Calu3 (cell line): ENCODE measurements at regions not wholly inside any gene's neighbourhood (a gene's known extent, or its start where the extent isn't known, plus 50 kb on each side); places are given as distances from the start of the nearest gene placed in this dataset.

Source experiments
- BruUV-seq: library from RNA; stranded (reverse); fragments of 400-500 nt; replicated peaks from 2 replicates; lab custom pipeline; 2021; lab: Mats Ljungman, UMichigan
- CTCF ChIA-PET: fragments of 300-600 bp; sonication (Branson Sonifier 250); formaldehyde crosslinking; loops from one replicate; lab custom pipeline; 2022; ENCODE audit warnings: antibody characterized with exemption; lab: Charles Lee
- DNase-seq: peaks from one replicate; pipeline ENCODE4 v3.0.0; 2022
- H3K27ac Mint-ChIP-seq: one replicate; pipeline ENCODE4 v1.8.0; 2022; ENCODE audit warnings: mixed read lengths; ENCODE audit not compliant: unreplicated experiment
- H3K27me3 Mint-ChIP-seq: one replicate; pipeline ENCODE4 v1.8.0; 2022; ENCODE audit warnings: mixed read lengths; ENCODE audit not compliant: unreplicated experiment
- H3K36me3 Mint-ChIP-seq: one replicate; pipeline ENCODE4 v1.8.0; 2022; ENCODE audit warnings: mild to moderate bottlenecking, moderate library complexity, mixed read lengths; ENCODE audit not compliant: insufficient read depth, unreplicated experiment
- H3K4me1 Mint-ChIP-seq: one replicate; pipeline ENCODE4 v1.8.0; 2022; ENCODE audit warnings: mild to moderate bottlenecking, low read depth, mixed read lengths; ENCODE audit not compliant: unreplicated experiment
- H3K4me3 Mint-ChIP-seq: one replicate; pipeline ENCODE4 v1.8.0; 2022; ENCODE audit warnings: mild to moderate bottlenecking, low read depth, moderate library complexity, mixed read lengths; ENCODE audit not compliant: unreplicated experiment
- H3K9me3 Mint-ChIP-seq: one replicate; pipeline ENCODE4 v1.8.0; 2022; ENCODE audit warnings: low read depth, mixed read lengths; ENCODE audit not compliant: unreplicated experiment
- CTCF ChIP-seq: fragments of 200-600 bp; IDR thresholded peaks from one replicate; pipeline ENCODE4 v1.8.0; 2022; ENCODE audit warnings: antibody characterized with exemption; ENCODE audit not compliant: unreplicated experiment
- intact Hi-C: fragments of 100-400 bp; cut with micrococcal nuclease; formaldehyde crosslinking; loops from one replicate; pipeline ENCODE4 v1.10.0; 2022; ENCODE audit not compliant: unreplicated experiment

DNA sequence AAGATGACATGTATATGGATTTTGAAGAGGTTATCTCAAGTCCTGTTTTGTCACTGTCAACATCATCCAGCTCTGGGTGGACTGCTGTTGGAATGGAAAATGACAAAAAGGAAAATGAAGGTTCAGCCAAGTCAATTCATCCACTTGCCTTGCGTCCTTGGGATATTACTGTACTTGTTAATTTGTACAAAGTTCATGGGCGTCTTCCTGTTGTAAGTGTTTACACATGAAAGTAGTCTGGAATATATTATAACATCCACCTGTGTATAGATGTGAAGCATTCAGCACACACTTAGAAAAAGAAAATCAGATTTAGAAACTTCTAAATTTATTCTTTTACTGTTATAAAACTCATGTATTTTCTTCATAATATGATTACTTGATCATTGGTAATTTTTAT, 67.2 kb downstream of the BLTP1 start:
- H3K4me3 Mint-ChIP-seq: no peak overlapping the region
- no peak for TF ChIP-seq CTCF
- BruUV-seq: no TSS peak
- H3K27ac Mint-ChIP-seq: no peak overlapping the region
- DNase-seq: no peak
- no peaks in the 10 kb centered on the region for H3K36me3 Mint-ChIP-seq
- no peaks in the 10 kb centered on the region for H3K9me3 Mint-ChIP-seq
- intact Hi-C loops: no loop called here
- no peaks in the 10 kb centered on the region for H3K4me1 Mint-ChIP-seq
- CTCF ChIA-PET: no interaction called here
- H3K27me3 Mint-ChIP-seq: no peaks in the 10 kb centered on the region

GRCh38 chr4:122221322-122221721, 69.2 kb downstream of the BLTP1 start:
- H3K36me3 Mint-ChIP-seq: no peaks in the 10 kb centered on the region
- no peak for TF ChIP-seq CTCF
- CTCF ChIA-PET: no interaction called here
- no peaks in the 10 kb centered on the region for H3K4me1 Mint-ChIP-seq
- no peaks in the 10 kb centered on the region for H3K9me3 Mint-ChIP-seq
- no TSS peak for BruUV-seq
- no peak overlapping the region for H3K4me3 Mint-ChIP-seq
- DNase-seq: no peak
- H3K27me3 Mint-ChIP-seq: no peaks in the 10 kb centered on the region
- intact Hi-C loops: no loop called here
- H3K27ac Mint-ChIP-seq: no peak overlapping the region

- Mint-ChIP-seq H3K9me3 (no peaks in the 10 kb centered on the region), H3K4me3 (no peak overlapping the region), H3K36me3 (no peaks in the 10 kb centered on the region), H3K4me1 (no peaks in the 10 kb centered on the region), H3K27me3 (no peaks in the 10 kb centered on the region), H3K27ac (no peak overlapping the region)
- BruUV-seq: no TSS peak
- intact Hi-C loops: no loop called here
- DNase-seq: no peak
- TF ChIP-seq CTCF: no peak
- CTCF ChIA-PET: no interaction called here
These were observed 72.2 kb downstream of the BLTP1 start for GRCh38 chr4:122224348-122224747.

GRCh38 chr4:122227202-122227601, 75.1 kb downstream of the BLTP1 start:
- intact Hi-C loops: no loop called here
- no peaks in the 10 kb centered on the region for H3K4me1 Mint-ChIP-seq

More at GRCh38 chr4:122227202-122227601, 75.1 kb downstream of the BLTP1 start:
- CTCF ChIA-PET: interaction anchor here (0.7 kb wide), 1 partner anchor 309 kb away, joined by 3 read pairs; no protein-coding TSS in a partner anchor
- Mint-ChIP-seq H3K36me3 (no peaks in the 10 kb centered on the region), H3K27ac (no peak overlapping the region), H3K4me3 (no peak overlapping the region), H3K27me3 (no peaks in the 10 kb centered on the region), H3K9me3 (no peaks in the 10 kb centered on the region)
- BruUV-seq: no TSS peak
- no peak for DNase-seq
- no peak for TF ChIP-seq CTCF
